Psoas muscle (tissue), 7 donors: ENCODE measurements at regions not wholly inside any gene's neighbourhood (a gene's known extent, or its start where the extent isn't known, plus 50 kb on each side); places are given as distances from the start of the nearest gene placed in this dataset.

Experiments
- ATAC-seq, 4 donors: fragments of 200-7000 bp; cut with Tn5 transposase; one replicate each; pipeline ENCODE4 v1.9.1; 2020; ENCODE audit warnings: moderate library complexity in 3 of 4, mild to moderate bottlenecking in 2 of 4
- DNase-seq, 2 donors: peaks; one replicate each; pipeline ENCODE4 v3.0.0-alpha.2; 2020
- H3K27ac ChIP-seq: fragments of 200-600 bp; one replicate; pipeline ENCODE4 v1.8.0; 2022
- H3K27me3 ChIP-seq, 3 donors: fragments of 200-600 bp in 1 of 3; one replicate each; pipeline versions ENCODE4 v1.6.1 to v1.8.0; 2013 to 2022; ENCODE audit warnings: low read length in 2 of 3, mild to moderate bottlenecking in 2 of 3, moderate library complexity in 1 of 3; ENCODE audit not compliant: insufficient read depth in 3 of 3
- H3K36me3 ChIP-seq, 2 donors: fragments of 200-600 bp in 1 of 2; one replicate each; pipeline versions ENCODE4 v1.6.1 to v1.8.0; 2013 to 2022; ENCODE audit warnings: low read depth in 1 of 2, mild to moderate bottlenecking in 1 of 2, moderate library complexity in 1 of 2; ENCODE audit not compliant: insufficient read depth in 1 of 2
- H3K4me1 ChIP-seq: fragments of 200-600 bp; one replicate; pipeline ENCODE4 v1.8.0; 2022
- H3K4me3 ChIP-seq: fragments of 200-600 bp; one replicate; pipeline ENCODE4 v1.8.0; 2022; ENCODE audit warnings: mild to moderate bottlenecking
- H3K9me3 ChIP-seq: fragments of 200-600 bp; one replicate; pipeline ENCODE4 v1.8.0; 2022
- CTCF ChIP-seq: fragments of 200-600 bp; IDR thresholded peaks from one replicate; pipeline ENCODE4 v1.8.0; 2022; ENCODE audit warnings: antibody characterized with exemption
- WGBS, 3 donors: extraction: QIAGEN DNeasy Blood & Tissue Kit; methylation state at CpG; one replicate each; pipeline versions ENCODE4 v1.1.6 to v1.1.7; 2013; 5-methylcytosine and 5-hydroxymethylcytosine counted together
- intact Hi-C, 2 donors: fragments of 100-400 bp; cut with DNase I; formaldehyde crosslinking; loops; one replicate each; pipeline versions ENCODE4 v1.11.0 to v1.14.2; 2022
- donor health status: healthy with polysubstance abuse.
- donor health status: DM: no; HTN: no; CAD: no; lungs with moderate emphysema.
- donor health status: Bipolar disorder and iron deficiency.
- donor health status: healthy.
- donor health status: DM: yes; HTN: yes; CAD: no.
- donor health status: DM: no; HTN: no; CAD: no.
- donor health status: DM: yes; HTN: yes; CAD: no.

- no peaks in the 10 kb centered on the region for H3K36me3 ChIP-seq
- no peaks in the 10 kb centered on the region for H3K4me1 ChIP-seq
- TF ChIP-seq CTCF: no peak
- ATAC-seq (no peak), DNase-seq (no peak)
- WGBS, 3 donors: 55 to 61% (median 55%) methylated on average over 3 of the region's 3 CpGs
- no peaks in the 10 kb centered on the region for H3K9me3 ChIP-seq
- no peak overlapping the region for H3K4me3 ChIP-seq
- intact Hi-C loops: no loop called here
- H3K27me3 ChIP-seq: no peaks in the 10 kb centered on the region
- no peak overlapping the region for H3K27ac ChIP-seq
Measured at GRCh38 chr19:31175564-31176348, 173.5 kb downstream of the TSHZ3 start.

GRCh38 chr19:31174948-31175347, 174.3 kb downstream of the TSHZ3 start:
- no peaks in the 10 kb centered on the region for H3K9me3 ChIP-seq
- 26 to 45% (median 35%) methylated on average over 5 of the region's 5 CpGs for WGBS, 3 donors
- ATAC-seq (no peak), DNase-seq (no peak)
- H3K27me3 ChIP-seq: no peaks in the 10 kb centered on the region
- H3K4me3 ChIP-seq: no peak overlapping the region
- H3K27ac ChIP-seq: no peak overlapping the region
- no peaks in the 10 kb centered on the region for H3K36me3 ChIP-seq
- no peaks in the 10 kb centered on the region for H3K4me1 ChIP-seq
- intact Hi-C loops: no loop called here
- TF ChIP-seq CTCF: no peak

GRCh38 chr19:31173991-31174390, 175.2 kb downstream of the TSHZ3 start:
- intact Hi-C loops: no loop called here
- no peak overlapping the region for H3K27ac ChIP-seq
- 61 to 80% (median 63%) methylated on average over 4 of the region's 4 CpGs for WGBS, 3 donors
- no peak overlapping the region for H3K4me3 ChIP-seq
- TF ChIP-seq CTCF: no peak
- DNase-seq (no peak), ATAC-seq (no peak)
- H3K36me3 ChIP-seq: no peaks in the 10 kb centered on the region
- no peaks in the 10 kb centered on the region for H3K27me3 ChIP-seq
- no peaks in the 10 kb centered on the region for H3K4me1 ChIP-seq
- H3K9me3 ChIP-seq: no peaks in the 10 kb centered on the region

GRCh38 chr19:31171936-31172335, 177.3 kb downstream of the TSHZ3 start:
- no peaks in the 10 kb centered on the region for H3K36me3 ChIP-seq
- intact Hi-C loops: no loop called here
- no peak for DNase-seq
- no peak overlapping the region for H3K4me3 ChIP-seq
- no peaks in the 10 kb centered on the region for H3K9me3 ChIP-seq
- H3K4me1 ChIP-seq: no peaks in the 10 kb centered on the region
- WGBS, 3 donors: 95 to 98% (median 96%) methylated on average over 4 of the region's 4 CpGs
- H3K27ac ChIP-seq: no peak overlapping the region
- TF ChIP-seq CTCF: no peak
- no peak for ATAC-seq
- no peaks in the 10 kb centered on the region for H3K27me3 ChIP-seq

- ATAC-seq: no peak
- 79 to 95% (median 94%) methylated on average over 2 of the region's 2 CpGs for WGBS, 3 donors
- no peaks in the 10 kb centered on the region for H3K36me3 ChIP-seq
- no peaks in the 10 kb centered on the region for H3K4me1 ChIP-seq
- no peaks in the 10 kb centered on the region for H3K27me3 ChIP-seq
- no peak overlapping the region for H3K4me3 ChIP-seq
- intact Hi-C loops: no loop called here
- TF ChIP-seq CTCF: no peak
- no peak for DNase-seq
- H3K9me3 ChIP-seq: no peaks in the 10 kb centered on the region
- H3K27ac ChIP-seq: no peak overlapping the region
Measured at GRCh38 chr19:31170046-31170445, 179.2 kb downstream of the TSHZ3 start.
